Sigmoid colon (tissue), 6 donors: ENCODE measurements at regions not wholly inside any gene's neighbourhood (a gene's known extent, or its start where the extent isn't known, plus 50 kb on each side); places are given as distances from the start of the nearest gene placed in this dataset.

Source experiments
- DNase-seq: peaks from one replicate; pipeline ENCODE4 v3.0.0-alpha.2; 2019
- H3K27ac ChIP-seq, 4 donors: fragments of 200-600 bp; sonication (generic); one replicate each; pipeline ENCODE4 v1.5.1; 2016 to 2019; ENCODE audit warnings: mild to moderate bottlenecking in 1 of 4
- H3K27me3 ChIP-seq, 3 donors: fragments of 200-600 bp; sonication (generic); one replicate each; pipeline ENCODE4 v1.5.1; 2019; ENCODE audit warnings: mild to moderate bottlenecking in 1 of 3
- H3K36me3 ChIP-seq, 4 donors: fragments of 200-600 bp; sonication (generic); one replicate each; pipeline ENCODE4 v1.5.1; 2016 to 2019
- H3K4me1 ChIP-seq, 4 donors: fragments of 200-600 bp; sonication (generic); one replicate each; pipeline ENCODE4 v1.5.1; 2017 to 2019
- H3K4me3 ChIP-seq, 4 donors: fragments of 200-600 bp; sonication (generic); one replicate each; pipeline ENCODE4 v1.5.1; 2017 to 2019; ENCODE audit warnings: mild to moderate bottlenecking in 2 of 4, moderate library complexity in 1 of 4
- H3K9me3 ChIP-seq, 4 donors: fragments of 200-600 bp in 3 of 4; sonication (generic) in 3 of 4; one replicate each; pipeline versions ENCODE4 v1.5.1 to v1.6.1; 2013 to 2019
- EP300 ChIP-seq, 4 donors: sonication (generic); formaldehyde crosslinking; IDR thresholded peaks; one replicate each; pipeline ENCODE4 v1.6.1; 2017; ENCODE audit warnings: antibody characterized with exemption in 4 of 4
- POLR2A ChIP-seq, 2 donors: fragments of 450-650 bp; IDR thresholded peaks; one replicate each; pipeline ENCODE4 v1.6.1; 2016; ENCODE audit warnings: antibody characterized with exemption in 2 of 2, mild to moderate bottlenecking in 2 of 2, moderate library complexity in 2 of 2
- POLR2AphosphoS5 ChIP-seq, 4 donors: sonication (generic); formaldehyde crosslinking; IDR thresholded peaks; one replicate each; pipeline ENCODE4 v1.6.1; 2017; ENCODE audit warnings: antibody characterized with exemption in 4 of 4
- WGBS, 2 donors: extraction: QIAGEN DNeasy Blood & Tissue Kit; methylation state at CpG; one replicate each; pipeline ENCODE4 v1.1.7; 2013; 5-methylcytosine and 5-hydroxymethylcytosine counted together
- intact Hi-C: fragments of 100-400 bp; cut with DNase I; formaldehyde crosslinking; loops from one replicate; pipeline ENCODE4 v1.15.1; 2023
- TF ChIP-seq, protein P1 (sequence below), 4 experiments: fragments of 450-650 bp in 3 of 4; fragments of 200-600 bp in 1 of 4; IDR thresholded peaks; one replicate each; pipeline ENCODE4 v1.5.1; 2016 to 2019; ENCODE audit warnings: antibody characterized with exemption in 4 of 4, mild to moderate bottlenecking in 3 of 4, moderate library complexity in 2 of 4
- donor health status: healthy with polysubstance abuse.
- donor health status: healthy.

DNA sequence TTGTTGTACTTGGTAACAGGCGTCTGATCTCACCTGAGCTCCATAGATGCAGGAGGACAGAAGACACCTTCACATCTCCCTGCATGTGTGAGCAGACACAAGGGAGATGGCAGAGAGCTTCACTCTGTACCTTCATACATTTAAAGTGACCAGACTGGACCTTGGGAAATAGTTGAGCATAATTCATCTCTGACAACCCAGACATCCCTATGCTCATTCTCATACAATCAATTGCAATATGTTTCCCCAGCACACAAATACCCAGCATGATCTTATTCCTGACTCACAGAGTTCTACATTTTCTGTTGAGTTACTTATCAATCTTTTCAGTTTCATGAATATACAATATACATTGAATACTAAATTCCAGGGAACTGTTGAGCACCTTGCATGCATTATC, 488.2 kb upstream of the API5 start:
- intact Hi-C loops, result no loop called here
- no peak overlapping the region for H3K27ac ChIP-seq
- peaks cover 0 to 2% (median 0%) of the 10 kb centered on the region in 4 donors for H3K9me3 ChIP-seq
- TF ChIP-seq POLR2A (IDR thresholded peaks at IDR 0.05), result no peak
- no peak for TF ChIP-seq POLR2AphosphoS5 (IDR thresholded peaks at IDR 0.05)
- TF ChIP-seq, protein P1, sequence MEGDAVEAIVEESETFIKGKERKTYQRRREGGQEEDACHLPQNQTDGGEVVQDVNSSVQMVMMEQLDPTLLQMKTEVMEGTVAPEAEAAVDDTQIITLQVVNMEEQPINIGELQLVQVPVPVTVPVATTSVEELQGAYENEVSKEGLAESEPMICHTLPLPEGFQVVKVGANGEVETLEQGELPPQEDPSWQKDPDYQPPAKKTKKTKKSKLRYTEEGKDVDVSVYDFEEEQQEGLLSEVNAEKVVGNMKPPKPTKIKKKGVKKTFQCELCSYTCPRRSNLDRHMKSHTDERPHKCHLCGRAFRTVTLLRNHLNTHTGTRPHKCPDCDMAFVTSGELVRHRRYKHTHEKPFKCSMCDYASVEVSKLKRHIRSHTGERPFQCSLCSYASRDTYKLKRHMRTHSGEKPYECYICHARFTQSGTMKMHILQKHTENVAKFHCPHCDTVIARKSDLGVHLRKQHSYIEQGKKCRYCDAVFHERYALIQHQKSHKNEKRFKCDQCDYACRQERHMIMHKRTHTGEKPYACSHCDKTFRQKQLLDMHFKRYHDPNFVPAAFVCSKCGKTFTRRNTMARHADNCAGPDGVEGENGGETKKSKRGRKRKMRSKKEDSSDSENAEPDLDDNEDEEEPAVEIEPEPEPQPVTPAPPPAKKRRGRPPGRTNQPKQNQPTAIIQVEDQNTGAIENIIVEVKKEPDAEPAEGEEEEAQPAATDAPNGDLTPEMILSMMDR (IDR thresholded peaks at IDR 0.05), result no peak
- TF ChIP-seq EP300 (IDR thresholded peaks at IDR 0.05), result no peak
- H3K36me3 ChIP-seq, result no peaks in the 10 kb centered on the region
- no peak for DNase-seq
- no peak overlapping the region for H3K4me3 ChIP-seq
- H3K4me1 ChIP-seq, result no peaks in the 10 kb centered on the region
- 32 to 53% methylated on average over 1 of the region's 1 CpG for WGBS, 2 donors
- no peaks in the 10 kb centered on the region for H3K27me3 ChIP-seq

DNA sequence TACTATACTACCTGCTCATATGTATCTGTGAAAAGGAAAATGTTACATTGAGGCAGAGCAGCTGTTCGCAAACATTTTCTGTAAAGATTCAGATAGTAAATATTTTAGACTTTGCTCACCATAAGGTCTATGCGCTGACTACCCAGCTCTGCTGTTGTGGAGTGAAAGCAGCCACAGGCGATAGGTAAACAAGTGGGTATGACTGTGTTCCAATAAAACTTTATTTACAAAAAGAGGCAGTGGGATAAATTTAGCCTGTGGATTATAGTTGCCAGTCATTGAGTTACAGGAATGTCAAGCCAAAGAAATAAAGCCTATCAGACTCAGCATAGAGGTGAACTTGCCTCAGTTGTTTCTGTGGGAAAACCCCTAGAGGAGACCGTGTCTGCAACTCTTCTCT, 487.7 kb upstream of the API5 start:
- no peaks in the 10 kb centered on the region for H3K4me1 ChIP-seq
- intact Hi-C loops, result no loop called here
- no peak overlapping the region for H3K27ac ChIP-seq
- 76 to 79% methylated on average over 4 of the region's 4 CpGs for WGBS, 2 donors
- H3K9me3 ChIP-seq, result peaks cover 0 to 2% (median 0%) of the 10 kb centered on the region in 4 donors
- H3K36me3 ChIP-seq, result no peaks in the 10 kb centered on the region
- H3K27me3 ChIP-seq, result no peaks in the 10 kb centered on the region
- TF ChIP-seq POLR2A (IDR thresholded peaks at IDR 0.05) (no peak), EP300 (IDR thresholded peaks at IDR 0.05) (no peak), POLR2AphosphoS5 (IDR thresholded peaks at IDR 0.05) (no peak)
- TF ChIP-seq, protein P1 (IDR thresholded peaks at IDR 0.05), result no peak
- DNase-seq, result no peak
- no peak overlapping the region for H3K4me3 ChIP-seq

DNA sequence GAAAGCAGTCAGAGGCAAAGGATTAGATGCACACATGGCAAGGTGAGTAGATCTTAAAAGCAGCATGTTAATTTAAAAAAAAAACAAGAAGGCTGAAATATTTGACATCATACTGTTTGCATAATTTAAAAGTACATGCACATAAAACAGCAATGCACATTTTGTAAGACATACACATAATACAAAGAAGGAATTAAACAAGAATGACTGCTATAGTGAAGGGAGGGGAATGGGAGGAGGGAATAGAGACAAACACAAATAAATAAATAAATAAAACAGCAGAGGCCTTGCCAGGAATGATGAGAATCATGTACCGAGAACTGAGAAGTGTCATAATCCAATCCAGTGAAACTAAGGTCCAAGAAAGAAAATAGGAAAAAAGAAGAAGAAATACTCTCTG, 486.2 kb upstream of the API5 start:
- Histone ChIP-seq H3K27ac (no peak overlapping the region), H3K9me3 (peaks cover 0 to 2% (median 0%) of the 10 kb centered on the region in 4 donors), H3K36me3 (no peaks in the 10 kb centered on the region), H3K4me1 (no peaks in the 10 kb centered on the region), H3K27me3 (no peaks in the 10 kb centered on the region), H3K4me3 (no peak overlapping the region)
- intact Hi-C loops, result no loop called here
- WGBS, 2 donors, result 86 to 94% methylated on average over 1 of the region's 1 CpG
- TF ChIP-seq, protein P1 (IDR thresholded peaks at IDR 0.05), result no peak
- TF ChIP-seq EP300 (IDR thresholded peaks at IDR 0.05), result no peak
- no peak for TF ChIP-seq POLR2A (IDR thresholded peaks at IDR 0.05)
- no peak for TF ChIP-seq POLR2AphosphoS5 (IDR thresholded peaks at IDR 0.05)
- DNase-seq, result no peak

DNA sequence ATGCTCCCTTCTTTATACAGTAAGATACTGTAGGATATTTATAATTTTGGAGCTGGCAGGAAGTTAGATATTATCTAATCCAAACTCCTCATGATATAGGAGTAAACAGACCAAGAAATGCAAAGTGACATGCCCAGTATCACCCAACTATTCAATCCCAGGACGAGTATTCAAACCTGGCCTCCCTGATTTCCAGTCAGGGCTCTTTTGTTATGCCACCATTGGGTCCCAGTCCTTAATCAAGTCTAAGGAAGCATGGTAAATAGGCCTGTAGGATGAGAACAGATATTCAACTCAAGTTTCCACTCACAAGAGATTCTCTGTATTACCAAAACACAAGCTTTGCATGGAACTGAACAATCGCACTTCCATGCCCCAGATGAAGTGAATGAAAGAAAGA, 484.0 kb upstream of the API5 start:
- 55 to 69% methylated on average over 2 of the region's 2 CpGs for WGBS, 2 donors
- Histone ChIP-seq H3K36me3 (no peaks in the 10 kb centered on the region), H3K4me3 (no peak overlapping the region), H3K27ac (no peak overlapping the region), H3K4me1 (no peaks in the 10 kb centered on the region), H3K27me3 (no peaks in the 10 kb centered on the region), H3K9me3 (no peaks in the 10 kb centered on the region)
- no peak for DNase-seq
- intact Hi-C loops, result no loop called here
- TF ChIP-seq, protein P1 (IDR thresholded peaks at IDR 0.05), result no peak
- no peak for TF ChIP-seq POLR2AphosphoS5 (IDR thresholded peaks at IDR 0.05)
- no peak for TF ChIP-seq EP300 (IDR thresholded peaks at IDR 0.05)
- no peak for TF ChIP-seq POLR2A (IDR thresholded peaks at IDR 0.05)

DNA sequence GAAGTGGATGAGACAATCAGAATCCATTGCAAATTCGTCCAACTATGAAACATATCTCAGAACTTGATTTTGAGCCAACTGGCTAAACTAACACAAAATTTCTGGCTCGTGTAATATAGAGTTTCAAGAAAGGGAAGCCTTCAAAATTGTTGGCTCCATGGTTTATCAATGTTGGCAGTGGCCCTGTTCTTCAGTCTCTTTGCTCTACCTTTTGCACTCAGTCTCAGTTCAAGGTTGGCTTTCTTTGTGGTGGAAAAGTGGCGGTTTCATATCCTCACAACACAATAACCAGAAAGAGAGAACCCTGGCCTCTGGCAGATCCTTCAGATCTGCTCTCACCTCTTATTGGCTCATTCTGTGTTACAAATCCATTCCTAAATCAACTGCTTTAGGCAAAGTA, 473.8 kb upstream of the API5 start:
- no peak for DNase-seq

More for the DNA sequence above, 473.8 kb upstream of the API5 start:
- WGBS, 2 donors, result 71% methylated on average over 3 of the region's 3 CpGs
- no peaks in the 10 kb centered on the region for H3K9me3 ChIP-seq
- intact Hi-C loops, result no loop called here
- H3K27ac ChIP-seq, result no peak overlapping the region
- H3K36me3 ChIP-seq, result no peaks in the 10 kb centered on the region
- H3K27me3 ChIP-seq, result no peaks in the 10 kb centered on the region
- TF ChIP-seq POLR2AphosphoS5 (IDR thresholded peaks at IDR 0.05), result no peak
- TF ChIP-seq EP300 (IDR thresholded peaks at IDR 0.05), result no peak
- TF ChIP-seq, protein P1 (IDR thresholded peaks at IDR 0.05), result no peak
- TF ChIP-seq POLR2A (IDR thresholded peaks at IDR 0.05), result no peak
- H3K4me3 ChIP-seq, result no peak overlapping the region
- H3K4me1 ChIP-seq, result no peaks in the 10 kb centered on the region
